ENCODE measurements at regions not wholly inside any gene's neighbourhood (a gene's known extent, or its start where the extent isn't known, plus 50 kb on each side); places are given as distances from the start of the nearest gene placed in this dataset.

DNA sequence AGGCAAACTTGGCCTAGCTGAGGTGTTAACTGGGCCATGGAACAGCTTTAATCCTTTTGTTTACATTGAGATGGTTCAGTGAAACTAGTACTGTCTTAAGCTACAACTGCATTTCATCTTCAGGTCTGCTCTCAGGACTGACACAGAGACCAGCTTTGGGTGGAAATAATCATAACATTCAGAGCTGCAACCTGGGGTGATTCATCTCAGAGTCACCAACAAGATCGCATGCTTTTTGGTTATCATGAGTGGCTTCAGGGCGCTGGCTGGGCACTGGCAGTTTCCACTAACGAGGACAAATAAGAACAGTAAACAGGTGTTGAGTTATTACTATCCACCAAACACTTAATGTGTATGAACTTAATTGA lies 60.9 kb upstream of the PAX6 start:
- H3K27me3 ChIP-seq (ENCODE audit: control insufficient read depth, insufficient read depth, low read length) = peaks cover 2% of the 10 kb centered on the region
- no peaks in the 10 kb centered on the region for H3K36me3 ChIP-seq (ENCODE audit: control insufficient read depth, insufficient read depth, low read length)
- DNase-seq = no peak
- H3K4me3 Mint-ChIP-seq = no peak overlapping the region
- H3K4me3 ChIP-seq (ENCODE audit: low read depth, low read length) = no peak overlapping the region
- peaks cover 18% of the 10 kb centered on the region for H3K27me3 Mint-ChIP-seq
- no peaks in the 10 kb centered on the region for H3K4me1 Mint-ChIP-seq
- no peak overlapping the region for H3K27ac Mint-ChIP-seq
- no peaks in the 10 kb centered on the region for H3K4me1 ChIP-seq (ENCODE audit: control insufficient read depth, insufficient read depth, low read length, poor library complexity, severe bottlenecking)
- no peaks in the 10 kb centered on the region for H3K9me3 ChIP-seq (ENCODE audit: control insufficient read depth in 2 of 2, low read length in 2 of 2)
- no peak for ATAC-seq (ENCODE audit: low read depth in 2 of 2)
- H3K9me3 Mint-ChIP-seq = no peaks in the 10 kb centered on the region
- no peaks in the 10 kb centered on the region for H3K36me3 Mint-ChIP-seq
- H3K27ac ChIP-seq (ENCODE audit: insufficient read depth, low read length, poor library complexity, severe bottlenecking) = no peak overlapping the region

DNA sequence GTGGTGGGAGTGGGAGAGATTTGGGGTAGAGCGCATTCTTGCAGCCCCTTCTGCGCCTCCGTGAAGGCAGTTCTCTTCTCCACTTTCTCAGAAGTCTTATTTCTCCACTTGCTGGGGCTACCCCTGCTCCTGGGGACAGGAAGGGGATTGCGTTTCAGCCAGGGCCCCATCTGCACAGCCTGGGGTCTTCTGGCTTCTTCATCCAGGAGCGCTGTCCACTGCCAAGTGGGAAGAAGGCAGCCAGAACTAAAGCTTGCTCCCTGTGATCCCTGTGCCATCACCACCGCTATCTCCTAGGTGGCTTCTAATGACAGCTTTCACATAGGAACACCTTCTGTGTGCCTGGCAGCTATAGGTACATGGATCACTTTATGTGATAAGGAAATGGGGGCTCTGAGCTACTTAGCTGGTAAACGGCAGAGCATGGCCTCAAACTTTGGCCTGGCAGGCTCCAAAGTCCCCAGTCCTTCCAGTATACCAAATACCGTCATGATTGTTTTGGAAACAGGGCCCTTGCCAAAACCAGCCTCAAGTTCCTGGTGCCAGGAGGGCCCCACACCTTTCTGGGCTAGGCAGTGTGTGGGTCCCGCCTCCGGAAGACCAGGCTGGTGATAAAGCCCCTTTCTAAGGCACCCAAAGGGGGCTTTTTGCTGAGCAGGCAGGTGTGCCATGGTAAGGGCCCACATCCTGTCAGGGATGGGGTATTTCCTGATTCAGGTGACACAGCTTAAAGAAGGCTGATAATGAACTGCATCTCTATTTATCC lies 60.4 kb upstream of the PAX6 start:
- H3K4me1 Mint-ChIP-seq = no peaks in the 10 kb centered on the region
- Histone ChIP-seq H3K27ac (ENCODE audit: insufficient read depth, low read length, poor library complexity, severe bottlenecking) (no peak overlapping the region), H3K4me3 (ENCODE audit: low read depth, low read length) (no peak overlapping the region), H3K27me3 (ENCODE audit: control insufficient read depth, insufficient read depth, low read length) (peaks cover 2% of the 10 kb centered on the region), H3K36me3 (ENCODE audit: control insufficient read depth, insufficient read depth, low read length) (no peaks in the 10 kb centered on the region), H3K4me1 (ENCODE audit: control insufficient read depth, insufficient read depth, low read length, poor library complexity, severe bottlenecking) (no peaks in the 10 kb centered on the region), H3K9me3 (ENCODE audit: control insufficient read depth in 2 of 2, low read length in 2 of 2) (no peaks in the 10 kb centered on the region)
- DNase-seq (no peak), ATAC-seq (ENCODE audit: low read depth in 2 of 2) (no peak)
- no peaks in the 10 kb centered on the region for H3K9me3 Mint-ChIP-seq
- H3K4me3 Mint-ChIP-seq = no peak overlapping the region
- H3K36me3 Mint-ChIP-seq = no peaks in the 10 kb centered on the region
- H3K27me3 Mint-ChIP-seq = peaks cover 22% of the 10 kb centered on the region
- H3K27ac Mint-ChIP-seq = peak overlapping the region in 1 of 3 donors; percentile 66

DNA sequence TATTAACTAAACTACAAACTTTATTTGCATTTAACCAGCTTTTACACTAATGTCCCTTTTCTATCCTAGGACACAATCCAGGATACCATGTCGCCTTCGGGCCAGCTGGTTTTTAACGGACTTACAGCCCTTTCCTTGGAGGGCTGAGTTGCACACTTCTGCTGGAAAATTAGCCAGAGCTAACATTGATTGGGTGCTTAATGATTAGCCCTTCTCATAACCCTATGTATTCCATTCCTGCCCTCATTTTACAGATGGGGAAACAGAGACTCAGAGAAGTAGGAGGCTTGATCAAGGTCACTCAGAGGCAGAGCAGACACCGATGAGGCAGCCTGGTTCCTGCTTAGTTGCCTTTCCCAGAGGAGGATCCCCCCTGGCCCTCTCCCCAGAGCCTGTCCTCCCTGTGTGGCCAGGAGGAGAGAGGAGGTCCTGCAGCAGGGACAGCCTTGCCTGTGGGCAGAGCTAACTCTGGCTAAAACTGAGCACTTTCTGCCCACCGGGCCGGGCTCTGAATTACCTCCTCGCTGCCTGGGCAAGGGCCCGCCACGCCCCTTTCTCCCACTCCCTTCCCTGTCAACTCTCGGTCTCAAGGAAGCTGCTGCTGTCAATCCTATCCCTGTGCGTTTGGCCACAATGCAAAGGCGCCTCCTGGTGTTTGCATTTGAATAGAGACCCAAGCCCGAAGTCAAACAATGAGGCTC lies 59.6 kb upstream of the PAX6 start:
- Histone ChIP-seq H3K27ac (ENCODE audit: insufficient read depth, low read length, poor library complexity, severe bottlenecking) (no peak overlapping the region), H3K36me3 (ENCODE audit: control insufficient read depth, insufficient read depth, low read length) (no peaks in the 10 kb centered on the region), H3K27me3 (ENCODE audit: control insufficient read depth, insufficient read depth, low read length) (peaks cover 2% of the 10 kb centered on the region), H3K4me3 (ENCODE audit: low read depth, low read length) (no peak overlapping the region), H3K4me1 (ENCODE audit: control insufficient read depth, insufficient read depth, low read length, poor library complexity, severe bottlenecking) (no peaks in the 10 kb centered on the region), H3K9me3 (ENCODE audit: control insufficient read depth in 2 of 2, low read length in 2 of 2) (no peaks in the 10 kb centered on the region)
- no peaks in the 10 kb centered on the region for H3K36me3 Mint-ChIP-seq
- H3K27me3 Mint-ChIP-seq = peaks cover 20% of the 10 kb centered on the region
- no peaks in the 10 kb centered on the region for H3K4me1 Mint-ChIP-seq
- H3K9me3 Mint-ChIP-seq = no peaks in the 10 kb centered on the region
- ATAC-seq (ENCODE audit: low read depth in 2 of 2) (no peak), DNase-seq (peak in 1 of 3 donors; percentile 17)
- H3K27ac Mint-ChIP-seq = peak overlapping the region in 1 of 3 donors; percentile 66
- H3K4me3 Mint-ChIP-seq = no peak overlapping the region

DNA sequence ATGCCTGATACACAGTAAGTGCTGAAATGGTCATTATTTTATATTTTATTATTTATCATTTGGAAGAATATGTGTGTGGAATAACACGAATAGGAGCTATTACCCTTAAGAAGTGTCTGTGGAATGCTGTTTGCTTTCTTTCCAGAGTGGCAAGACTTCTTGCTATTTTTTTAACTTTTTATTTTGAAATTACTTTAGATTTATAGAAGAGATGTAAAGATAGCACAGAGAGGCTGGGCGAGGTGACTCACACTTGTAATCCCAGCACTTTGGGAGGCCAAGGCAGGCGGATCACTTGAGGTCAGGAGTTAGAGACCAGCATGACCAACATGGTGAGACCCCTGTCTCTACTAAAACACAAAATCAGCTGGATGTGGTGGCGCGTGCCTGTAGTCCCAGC lies 58.9 kb upstream of the PAX6 start:
- H3K4me1 Mint-ChIP-seq = no peaks in the 10 kb centered on the region

DNA sequence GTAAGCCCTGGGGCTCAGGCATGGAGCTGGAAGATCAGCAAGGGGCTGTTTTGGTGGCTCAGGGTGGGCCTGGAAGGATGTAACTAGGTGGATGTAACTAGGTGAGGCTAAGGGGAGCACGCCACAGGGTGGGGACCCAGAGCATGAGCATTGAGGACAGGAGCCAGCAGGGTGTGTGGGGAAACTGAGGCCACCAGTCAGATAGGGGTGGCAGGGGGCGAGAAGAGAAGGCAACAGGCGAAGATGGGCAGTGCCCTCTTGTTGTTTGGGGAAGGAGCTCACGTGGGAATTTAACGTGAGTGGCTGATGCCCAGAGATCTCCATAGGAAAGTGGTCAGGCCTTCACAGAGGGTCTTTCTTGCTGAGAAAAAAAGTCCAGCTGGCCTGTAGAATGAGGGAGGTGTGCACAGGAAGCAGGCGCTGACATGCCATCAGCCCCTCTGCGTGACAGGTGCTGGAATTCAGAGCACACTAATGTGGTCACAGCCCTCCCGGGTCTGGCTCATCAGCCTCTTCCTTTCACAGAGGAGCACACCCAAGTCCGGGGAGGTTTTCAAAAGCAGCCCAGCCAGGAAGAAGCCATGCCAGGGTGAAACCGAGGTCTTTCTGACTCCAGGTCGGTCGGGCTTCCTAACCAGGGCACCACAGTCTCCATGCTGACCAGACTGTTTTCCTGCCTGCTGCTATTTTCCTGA lies 54.6 kb upstream of the PAX6 start:
- no peaks in the 10 kb centered on the region for H3K4me1 Mint-ChIP-seq
- H3K36me3 Mint-ChIP-seq = no peaks in the 10 kb centered on the region
- no peak overlapping the region for H3K4me3 Mint-ChIP-seq
- no peak for ATAC-seq (ENCODE audit: low read depth in 2 of 2)
- Histone ChIP-seq H3K27me3 (ENCODE audit: control insufficient read depth, insufficient read depth, low read length) (no peaks in the 10 kb centered on the region), H3K9me3 (ENCODE audit: control insufficient read depth in 2 of 2, low read length in 2 of 2) (no peaks in the 10 kb centered on the region), H3K27ac (ENCODE audit: insufficient read depth, low read length, poor library complexity, severe bottlenecking) (no peak overlapping the region), H3K4me1 (ENCODE audit: control insufficient read depth, insufficient read depth, low read length, poor library complexity, severe bottlenecking) (no peaks in the 10 kb centered on the region), H3K36me3 (ENCODE audit: control insufficient read depth, insufficient read depth, low read length) (no peaks in the 10 kb centered on the region), H3K4me3 (ENCODE audit: low read depth, low read length) (no peak overlapping the region)
- no peak for DNase-seq
- H3K27ac Mint-ChIP-seq = no peak overlapping the region
- H3K27me3 Mint-ChIP-seq = peaks cover 6% of the 10 kb centered on the region
- H3K9me3 Mint-ChIP-seq = peaks cover 0 to 4% (median 0%) of the 10 kb centered on the region in 7 donors

More for the DNA sequence above, 58.9 kb upstream of the PAX6 start:
- no peak overlapping the region for H3K4me3 ChIP-seq (ENCODE audit: low read depth, low read length)
- H3K27me3 ChIP-seq (ENCODE audit: control insufficient read depth, insufficient read depth, low read length) = peaks cover 2% of the 10 kb centered on the region
- ATAC-seq (ENCODE audit: low read depth in 2 of 2) = no peak
- Mint-ChIP-seq H3K36me3 (no peaks in the 10 kb centered on the region), H3K9me3 (peaks cover 0 to 2% (median 0%) of the 10 kb centered on the region in 7 donors), H3K27me3 (peaks cover 18% of the 10 kb centered on the region), H3K4me3 (no peak overlapping the region), H3K27ac (no peak overlapping the region)
- no peak overlapping the region for H3K27ac ChIP-seq (ENCODE audit: insufficient read depth, low read length, poor library complexity, severe bottlenecking)
- H3K4me1 ChIP-seq (ENCODE audit: control insufficient read depth, insufficient read depth, low read length, poor library complexity, severe bottlenecking) = no peaks in the 10 kb centered on the region
- H3K36me3 ChIP-seq (ENCODE audit: control insufficient read depth, insufficient read depth, low read length) = no peaks in the 10 kb centered on the region
- no peaks in the 10 kb centered on the region for H3K9me3 ChIP-seq (ENCODE audit: control insufficient read depth in 2 of 2, low read length in 2 of 2)
- DNase-seq = no peak

DNA sequence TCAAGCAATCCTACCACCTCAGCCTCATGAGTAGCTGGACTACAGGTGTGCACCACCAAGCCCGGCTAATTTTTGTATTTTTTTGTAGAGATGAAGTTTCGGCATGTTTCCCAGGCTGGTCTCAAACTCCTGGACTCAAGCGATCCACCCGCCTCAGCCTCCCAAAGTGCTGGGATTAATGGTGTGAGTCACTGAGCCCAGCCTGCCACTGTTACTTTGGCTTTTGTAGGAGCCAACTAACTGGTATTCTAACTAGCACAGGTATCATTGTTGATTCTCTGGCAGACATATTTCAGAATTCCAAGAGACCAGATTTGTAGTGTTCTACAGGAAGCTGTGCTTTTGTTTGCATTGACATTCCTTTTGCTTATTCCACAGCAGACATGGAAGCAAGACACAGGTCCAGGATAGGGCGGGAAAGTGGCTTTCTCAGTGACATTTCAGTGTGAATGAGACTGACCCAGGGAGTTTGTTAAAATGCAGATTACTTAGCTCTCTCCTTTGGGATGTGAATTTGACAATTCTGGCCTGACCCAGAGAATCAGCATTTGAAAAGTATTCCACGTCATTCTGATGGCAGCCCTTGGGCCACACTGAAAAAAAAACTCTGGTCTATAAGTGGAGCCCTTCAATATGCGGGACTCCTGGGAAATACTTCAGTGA lies 52.2 kb upstream of the PAX6 start:
- H3K27ac ChIP-seq (ENCODE audit: insufficient read depth, low read length, poor library complexity, severe bottlenecking) = no peak overlapping the region
- peaks cover 6% of the 10 kb centered on the region for H3K27me3 Mint-ChIP-seq
- H3K36me3 Mint-ChIP-seq = no peaks in the 10 kb centered on the region
- no peak for DNase-seq
- ATAC-seq (ENCODE audit: low read depth in 2 of 2) = no peak
- H3K27ac Mint-ChIP-seq = no peak overlapping the region
- H3K9me3 Mint-ChIP-seq = peaks cover 0 to 8% (median 0%) of the 10 kb centered on the region in 7 donors
- H3K4me3 ChIP-seq (ENCODE audit: low read depth, low read length) = no peak overlapping the region
- no peaks in the 10 kb centered on the region for H3K36me3 ChIP-seq (ENCODE audit: control insufficient read depth, insufficient read depth, low read length)
- no peaks in the 10 kb centered on the region for H3K4me1 ChIP-seq (ENCODE audit: control insufficient read depth, insufficient read depth, low read length, poor library complexity, severe bottlenecking)
- no peaks in the 10 kb centered on the region for H3K27me3 ChIP-seq (ENCODE audit: control insufficient read depth, insufficient read depth, low read length)
- H3K9me3 ChIP-seq (ENCODE audit: control insufficient read depth in 2 of 2, low read length in 2 of 2) = no peaks in the 10 kb centered on the region
- no peaks in the 10 kb centered on the region for H3K4me1 Mint-ChIP-seq
- no peak overlapping the region for H3K4me3 Mint-ChIP-seq

DNA sequence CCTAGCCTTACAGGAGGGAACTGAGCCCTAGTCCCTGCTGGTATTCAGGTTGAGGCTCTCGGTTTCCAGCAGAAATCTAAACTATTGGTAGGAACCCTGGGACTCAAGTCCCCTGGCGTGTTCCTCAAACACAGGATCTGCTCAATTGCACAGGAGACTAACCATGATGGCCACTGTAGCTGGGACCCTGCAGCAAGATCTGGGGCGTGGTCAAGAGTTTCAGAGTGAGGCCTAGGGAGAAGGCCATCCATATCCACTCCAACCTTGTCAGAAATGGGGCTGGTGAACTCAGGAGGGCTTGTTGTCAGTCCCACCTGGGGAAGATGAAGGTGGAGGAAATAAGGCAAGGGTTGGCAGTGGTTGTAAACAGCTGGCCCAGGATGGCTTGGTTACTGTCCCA lies 49.9 kb upstream of the PAX6 start:
- H3K4me3 ChIP-seq (ENCODE audit: low read depth, low read length) = no peak overlapping the region
- Mint-ChIP-seq H3K9me3 (peaks cover 0 to 10% (median 0%) of the 10 kb centered on the region in 7 donors), H3K36me3 (no peaks in the 10 kb centered on the region), H3K27ac (no peak overlapping the region), H3K4me3 (no peak overlapping the region), H3K4me1 (no peaks in the 10 kb centered on the region), H3K27me3 (no peaks in the 10 kb centered on the region)
- no peak overlapping the region for H3K27ac ChIP-seq (ENCODE audit: insufficient read depth, low read length, poor library complexity, severe bottlenecking)
- no peak for DNase-seq
- H3K4me1 ChIP-seq (ENCODE audit: control insufficient read depth, insufficient read depth, low read length, poor library complexity, severe bottlenecking) = no peaks in the 10 kb centered on the region
- no peaks in the 10 kb centered on the region for H3K36me3 ChIP-seq (ENCODE audit: control insufficient read depth, insufficient read depth, low read length)
- no peaks in the 10 kb centered on the region for H3K9me3 ChIP-seq (ENCODE audit: control insufficient read depth in 2 of 2, low read length in 2 of 2)
- no peak for ATAC-seq (ENCODE audit: low read depth in 2 of 2)
- H3K27me3 ChIP-seq (ENCODE audit: control insufficient read depth, insufficient read depth, low read length) = peaks cover 2% of the 10 kb centered on the region

Data from CD4-positive, CD25-positive, alpha-beta regulatory T cell (primary cell).